Cerebellar cortex (tissue), 1 donor: ENCODE measurements at regions not wholly inside any gene's neighbourhood (a gene's known extent, or its start where the extent isn't known, plus 50 kb on each side); places are given as distances from the start of the nearest gene placed in this dataset.
"Not testable (repeated sequence)": the region's sequence is repeated elsewhere in the genome, so short reads cannot be mapped to it uniquely, and the experiment has no call there.

Source experiments
- DNase-seq: peaks from one replicate; pipeline ENCODE4 v3.0.0-alpha.2; 2015; ENCODE audit warnings: low spot score

DNA sequence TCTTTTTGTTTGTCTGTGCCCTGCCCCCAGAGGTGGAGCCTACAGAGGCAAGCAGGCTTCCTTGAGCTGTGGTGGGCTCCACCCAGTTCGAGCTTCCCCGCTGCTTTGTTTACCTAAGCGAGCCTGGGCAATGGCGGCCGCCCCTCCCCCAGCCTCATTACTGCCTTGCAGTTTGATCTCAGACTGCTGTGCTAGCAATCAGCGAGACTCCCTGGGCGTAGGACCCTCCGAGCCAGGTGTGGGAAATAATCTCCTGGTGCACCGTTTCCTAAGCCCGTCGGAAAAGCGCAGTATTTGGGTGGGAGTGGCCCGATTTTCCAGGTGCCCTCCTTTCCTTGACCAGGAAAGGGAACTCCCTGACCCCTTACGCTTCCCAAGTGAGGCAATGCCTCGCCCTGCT is 78.6 kb upstream of the HAND2 start:
- not testable (repeated sequence) for DNase-seq

DNA sequence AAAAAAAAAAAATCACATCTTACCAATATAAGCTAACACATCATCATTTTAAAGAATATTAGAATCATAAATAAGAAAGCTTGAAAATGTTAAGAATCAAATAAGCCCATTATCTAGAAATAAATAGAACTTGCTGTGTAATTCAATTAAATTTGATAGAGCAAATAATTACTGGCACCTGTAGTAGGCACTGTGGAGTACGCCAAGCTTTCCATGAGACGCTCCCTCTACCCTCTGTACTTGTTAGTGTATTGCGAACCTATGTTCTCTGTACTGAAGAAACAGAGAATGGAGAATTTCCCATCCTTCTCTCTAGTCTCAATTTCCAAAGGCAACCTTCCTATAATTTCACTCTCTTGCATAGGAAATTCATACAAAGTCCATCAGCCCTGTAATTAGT is 61.7 kb upstream of the HAND2 start:
- DNase-seq = no peak

DNA sequence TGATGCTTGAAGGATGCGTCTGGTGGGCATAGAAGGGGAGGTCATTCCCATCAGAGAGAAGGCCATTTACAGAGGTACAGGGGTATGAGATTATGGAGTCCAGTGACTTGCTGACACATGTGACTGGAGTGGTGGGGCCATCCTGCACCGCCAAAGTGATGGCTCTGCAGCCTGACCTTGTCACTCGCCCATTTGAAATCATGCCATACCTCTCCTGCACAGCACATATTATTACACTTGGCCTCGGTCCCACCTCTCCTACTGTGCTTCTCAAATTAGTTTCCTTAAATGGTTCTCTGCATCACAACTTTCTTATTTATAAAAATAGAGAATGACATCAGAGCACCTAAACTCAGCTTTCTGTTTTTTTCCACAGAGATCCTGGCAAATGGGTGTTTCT is 60.7 kb upstream of the HAND2 start:
- DNase-seq = no peak

DNA sequence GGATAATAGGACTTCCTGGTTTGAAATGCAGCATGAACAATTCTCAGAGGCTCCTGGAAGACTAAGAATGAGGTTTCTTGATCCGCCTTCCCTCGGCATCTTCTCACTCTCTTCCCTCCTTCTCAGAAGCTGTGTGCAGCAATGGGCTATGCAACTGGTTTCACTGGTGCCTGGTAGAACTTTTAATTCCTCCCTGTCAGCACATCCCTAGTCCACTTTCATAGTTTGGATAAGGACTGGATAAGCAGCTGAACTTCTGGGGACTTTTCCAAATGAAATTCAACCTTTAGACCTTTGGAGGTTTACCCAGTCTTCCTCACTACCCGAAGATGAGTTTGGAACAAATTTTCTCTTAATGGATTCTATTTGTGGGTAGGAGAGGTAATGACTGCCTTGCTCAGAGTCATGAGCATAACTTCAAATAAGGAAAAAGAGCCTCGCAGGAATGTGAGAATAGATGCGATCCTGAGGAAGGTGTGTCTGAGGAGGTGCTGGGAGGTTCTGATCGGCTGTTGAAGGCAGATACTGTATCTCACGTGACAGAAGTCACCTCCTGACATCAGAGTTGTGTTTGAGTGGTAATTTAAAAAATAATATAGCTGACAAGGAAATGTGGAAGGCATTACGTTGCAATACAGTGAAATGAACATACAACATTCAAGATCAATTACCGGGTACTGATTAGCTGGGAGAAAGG is 56.0 kb upstream of the HAND2 start:
- DNase-seq = no peak

DNA sequence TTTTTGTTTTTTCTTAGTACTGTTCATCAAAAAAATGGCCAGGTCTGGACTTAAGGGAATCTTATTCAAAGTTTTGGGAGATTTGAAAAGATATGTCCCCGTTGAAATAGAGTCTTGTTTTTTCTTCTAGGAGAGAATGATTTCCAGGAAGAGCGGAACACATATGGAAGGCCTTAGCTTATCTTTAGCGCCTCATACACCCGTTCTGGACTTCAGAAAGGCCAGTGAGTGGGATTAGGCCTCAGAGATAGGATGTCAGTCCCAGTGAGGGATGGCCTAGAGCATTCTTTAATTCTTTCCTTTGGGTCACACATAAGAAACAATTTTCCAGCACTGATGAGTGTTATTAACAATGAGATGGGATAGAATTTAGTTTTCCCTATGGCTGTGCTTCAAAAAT is 54.5 kb upstream of the HAND2 start:
- no peak for DNase-seq
